ENCODE measurements at regions not wholly inside any gene's neighbourhood (a gene's known extent, or its start where the extent isn't known, plus 50 kb on each side); places are given as distances from the start of the nearest gene placed in this dataset.

GRCh38 chr1:57747818-57748217, 324.0 kb upstream of the DAB1 start:
- no peak for TF ChIP-seq POLR2A (conservative IDR thresholded peaks at IDR 0.05)
- no peak for TF ChIP-seq TAF9B (IDR thresholded peaks at IDR 0.05; ENCODE audit: partially characterized antibody)
- TF ChIP-seq RFX5 (IDR thresholded peaks at IDR 0.05; ENCODE audit: low read depth, low read length) = no peak
- TF ChIP-seq ZNF23 (CRISPR knock-in tag; IDR thresholded peaks at IDR 0.05) = no peak
- TF ChIP-seq CTCF (IDR thresholded peaks at IDR 0.05 in 2 of 3, conservative IDR thresholded peaks at IDR 0.05 in 1 of 3; ENCODE audit: insufficient read depth in 2 of 3, low read depth in 1 of 3, low read length in 3 of 3) = no peak
- TF ChIP-seq ESRRB (CRISPR knock-in tag; IDR thresholded peaks at IDR 0.05; ENCODE audit: borderline replicate concordance) = no peak
- TF ChIP-seq EHMT2 (IDR thresholded peaks at IDR 0.05) = no peak
- no peak for TF ChIP-seq HOXB6 (CRISPR knock-in tag; IDR thresholded peaks at IDR 0.05; ENCODE audit: borderline replicate concordance)
- no peak for TF ChIP-seq CBX5 (IDR thresholded peaks at IDR 0.05; ENCODE audit: borderline replicate concordance, low read depth)
- TF ChIP-seq E2F4 (CRISPR knock-in tag; IDR thresholded peaks at IDR 0.05; ENCODE audit: low read depth) = no peak
- TF ChIP-seq ZNF232 (CRISPR knock-in tag; IDR thresholded peaks at IDR 0.05) = no peak

Measured in K562 (cell line).